ENCODE measurements at regions not wholly inside any gene's neighbourhood (a gene's known extent, or its start where the extent isn't known, plus 50 kb on each side); places are given as distances from the start of the nearest gene placed in this dataset.

- no peak for TF ChIP-seq EZH2 (IDR thresholded peaks at IDR 0.05; ENCODE audit: insufficient read depth, poor library complexity, severe bottlenecking)
- no peak for TF ChIP-seq EZH2phosphoT487 (IDR thresholded peaks at IDR 0.05; ENCODE audit: insufficient read depth, low read depth)
- in situ Hi-C loops (cut with MboI) = no loop called here
These were observed 170.5 kb upstream of the SMIM23 start for GRCh38 chr5:171614971-171615653.

GRCh38 chr5:171615705-171616640, 169.6 kb upstream of the SMIM23 start:
- H4K20me1 ChIP-seq (ENCODE audit: insufficient read depth) = no peaks in the 10 kb centered on the region
- H3K79me2 ChIP-seq (ENCODE audit: insufficient read depth) = no peaks in the 10 kb centered on the region
- H3K9ac ChIP-seq = no peak overlapping the region
- no peaks in the 10 kb centered on the region for H3K4me1 ChIP-seq (ENCODE audit: insufficient read depth)
- 17% methylated on average over 15 to 22 of the region's 22 CpGs for WGBS, 2 experiments (ENCODE audit: low coverage in 1 of 2, low lambda C conversion rate in 2 of 2, missing lambda C conversion rate in 2 of 2)
- no peaks in the 10 kb centered on the region for H3K36me3 ChIP-seq (ENCODE audit: low read depth)
- H2AFZ ChIP-seq = no peak overlapping the region
- no peaks in the 10 kb centered on the region for H3K9me2 ChIP-seq (ENCODE audit: insufficient read depth)
- no peak for TF ChIP-seq EZH2phosphoT487 (IDR thresholded peaks at IDR 0.05; ENCODE audit: insufficient read depth, low read depth)
- TF ChIP-seq EZH2 (IDR thresholded peaks at IDR 0.05; ENCODE audit: insufficient read depth, poor library complexity, severe bottlenecking) = no peak
- no peaks in the 10 kb centered on the region for H3F3A ChIP-seq (ENCODE audit: insufficient read depth)
- H3K27ac ChIP-seq = no peak overlapping the region
- in situ Hi-C loops (cut with MboI) = no loop called here
- H3K27me3 ChIP-seq (replicated peaks; ENCODE audit: insufficient read depth) = peaks cover 32% of the 10 kb centered on the region
- no peak overlapping the region for H3K4me2 ChIP-seq (ENCODE audit: unreplicated experiment)
- H3K4me3 ChIP-seq = no peak overlapping the region
- DNase-seq = no peak
- no peaks in the 10 kb centered on the region for H3K9me3 ChIP-seq (ENCODE audit: low read depth)

More at GRCh38 chr5:171614971-171615653, 170.5 kb upstream of the SMIM23 start:
- no peaks in the 10 kb centered on the region for H3K79me2 ChIP-seq (ENCODE audit: insufficient read depth)
- peaks cover 32% of the 10 kb centered on the region for H3K27me3 ChIP-seq (replicated peaks; ENCODE audit: insufficient read depth)
- no peaks in the 10 kb centered on the region for H4K20me1 ChIP-seq (ENCODE audit: insufficient read depth)
- H3K9ac ChIP-seq = no peak overlapping the region
- no peaks in the 10 kb centered on the region for H3F3A ChIP-seq (ENCODE audit: insufficient read depth)
- no peak overlapping the region for H2AFZ ChIP-seq
- no peaks in the 10 kb centered on the region for H3K36me3 ChIP-seq (ENCODE audit: low read depth)
- H3K4me3 ChIP-seq = no peak overlapping the region
- H3K27ac ChIP-seq = no peak overlapping the region
- no peak overlapping the region for H3K4me2 ChIP-seq (ENCODE audit: unreplicated experiment)
- no peaks in the 10 kb centered on the region for H3K9me3 ChIP-seq (ENCODE audit: low read depth)
- H3K4me1 ChIP-seq (ENCODE audit: insufficient read depth) = no peaks in the 10 kb centered on the region
- WGBS, 2 experiments (ENCODE audit: low coverage in 1 of 2, low lambda C conversion rate in 2 of 2, missing lambda C conversion rate in 2 of 2) = 29 to 35% methylated on average over 22 of the region's 22 CpGs
- no peaks in the 10 kb centered on the region for H3K9me2 ChIP-seq (ENCODE audit: insufficient read depth)
- DNase-seq = peak; percentile 28

GRCh38 chr5:171617266-171617665, 168.4 kb upstream of the SMIM23 start:
- Histone ChIP-seq H3F3A (ENCODE audit: insufficient read depth) (no peaks in the 10 kb centered on the region), H3K9me3 (ENCODE audit: low read depth) (no peaks in the 10 kb centered on the region), H3K79me2 (ENCODE audit: insufficient read depth) (no peaks in the 10 kb centered on the region), H3K9ac (no peak overlapping the region), H3K36me3 (ENCODE audit: low read depth) (no peaks in the 10 kb centered on the region), H2AFZ (no peak overlapping the region), H3K27ac (no peak overlapping the region), H4K20me1 (ENCODE audit: insufficient read depth) (no peaks in the 10 kb centered on the region), H3K4me2 (ENCODE audit: unreplicated experiment) (no peak overlapping the region), H3K27me3 (replicated peaks; ENCODE audit: insufficient read depth) (peaks cover 32% of the 10 kb centered on the region), H3K4me1 (ENCODE audit: insufficient read depth) (no peaks in the 10 kb centered on the region), H3K4me3 (no peak overlapping the region), H3K9me2 (ENCODE audit: insufficient read depth) (no peaks in the 10 kb centered on the region)
- in situ Hi-C loops (cut with MboI) = no loop called here
- WGBS, 2 experiments (ENCODE audit: low coverage in 1 of 2, low lambda C conversion rate in 2 of 2, missing lambda C conversion rate in 2 of 2) = 76 to 82% methylated on average over 12 of the region's 12 CpGs
- TF ChIP-seq EZH2phosphoT487 (IDR thresholded peaks at IDR 0.05; ENCODE audit: insufficient read depth, low read depth) (no peak), EZH2 (IDR thresholded peaks at IDR 0.05; ENCODE audit: insufficient read depth, poor library complexity, severe bottlenecking) (no peak)
- no peak for DNase-seq

- no peaks in the 10 kb centered on the region for H3F3A ChIP-seq (ENCODE audit: insufficient read depth)
- DNase-seq = no peak
- peaks cover 35% of the 10 kb centered on the region for H3K27me3 ChIP-seq (replicated peaks; ENCODE audit: insufficient read depth)
- no peak overlapping the region for H3K27ac ChIP-seq
- 70 to 71% methylated on average over 18 to 19 of the region's 19 CpGs for WGBS, 2 experiments (ENCODE audit: low coverage in 1 of 2, low lambda C conversion rate in 2 of 2, missing lambda C conversion rate in 2 of 2)
- no peaks in the 10 kb centered on the region for H3K9me3 ChIP-seq (ENCODE audit: low read depth)
- no peaks in the 10 kb centered on the region for H3K36me3 ChIP-seq (ENCODE audit: low read depth)
- H3K4me2 ChIP-seq (ENCODE audit: unreplicated experiment) = no peak overlapping the region
- no peak overlapping the region for H3K9ac ChIP-seq
- in situ Hi-C loops (cut with MboI) = no loop called here
- H2AFZ ChIP-seq = no peak overlapping the region
- no peaks in the 10 kb centered on the region for H3K79me2 ChIP-seq (ENCODE audit: insufficient read depth)
- TF ChIP-seq EZH2 (IDR thresholded peaks at IDR 0.05; ENCODE audit: insufficient read depth, poor library complexity, severe bottlenecking) (no peak), EZH2phosphoT487 (IDR thresholded peaks at IDR 0.05; ENCODE audit: insufficient read depth, low read depth) (no peak)
- H3K4me3 ChIP-seq = no peak overlapping the region
- no peaks in the 10 kb centered on the region for H4K20me1 ChIP-seq (ENCODE audit: insufficient read depth)
- H3K9me2 ChIP-seq (ENCODE audit: insufficient read depth) = no peaks in the 10 kb centered on the region
- H3K4me1 ChIP-seq (ENCODE audit: insufficient read depth) = no peaks in the 10 kb centered on the region
These were observed 167.6 kb upstream of the SMIM23 start for GRCh38 chr5:171617817-171618591.

Data from GM23248 (cell line).